Esophagus muscularis mucosa (tissue), 4 donors: ENCODE measurements at regions not wholly inside any gene's neighbourhood (a gene's known extent, or its start where the extent isn't known, plus 50 kb on each side); places are given as distances from the start of the nearest gene placed in this dataset.

ENCODE experiments used
- EP300 ChIP-seq: sonication (generic); formaldehyde crosslinking; IDR thresholded peaks from one replicate; pipeline ENCODE4 v1.6.1; 2017; ENCODE audit warnings: antibody characterized with exemption
- POLR2A ChIP-seq: fragments of 450-650 bp; IDR thresholded peaks from one replicate; pipeline ENCODE4 v1.6.1; 2017; ENCODE audit warnings: antibody characterized with exemption, moderate library complexity, mild to moderate bottlenecking, low read depth
- TF ChIP-seq, protein P1 (sequence below), 3 experiments: fragments of 200-600 bp in 2 of 3; fragments of 450-650 bp in 1 of 3; sonication (generic) in 2 of 3; IDR thresholded peaks; one replicate each; pipeline ENCODE4 v1.5.1; 2017 to 2019; ENCODE audit warnings: antibody characterized with exemption in 3 of 3, mild to moderate bottlenecking in 2 of 3, moderate library complexity in 1 of 3

DNA sequence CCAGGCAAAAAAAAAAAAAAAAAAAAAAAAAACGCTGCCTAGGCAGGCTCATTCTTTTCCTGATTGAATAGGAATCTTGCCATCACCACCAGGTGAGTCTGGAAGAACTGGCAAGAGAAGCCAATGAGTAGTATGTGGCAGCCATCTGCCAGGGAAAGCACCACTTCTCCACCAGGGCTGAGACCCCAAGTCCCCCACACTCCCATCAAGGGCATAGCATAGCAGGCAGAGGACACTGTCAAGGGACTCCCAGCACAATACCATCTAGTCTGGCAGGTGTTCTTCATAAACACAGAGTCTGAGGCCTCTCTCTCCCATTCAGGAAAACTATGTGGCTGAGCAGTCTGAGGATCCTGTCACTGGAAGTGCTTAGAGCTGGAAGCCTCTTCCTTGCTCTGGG lies 538.1 kb upstream of the DSEL start:
- TF ChIP-seq EP300 (no peak), POLR2A (no peak)
- TF ChIP-seq, protein P1, sequence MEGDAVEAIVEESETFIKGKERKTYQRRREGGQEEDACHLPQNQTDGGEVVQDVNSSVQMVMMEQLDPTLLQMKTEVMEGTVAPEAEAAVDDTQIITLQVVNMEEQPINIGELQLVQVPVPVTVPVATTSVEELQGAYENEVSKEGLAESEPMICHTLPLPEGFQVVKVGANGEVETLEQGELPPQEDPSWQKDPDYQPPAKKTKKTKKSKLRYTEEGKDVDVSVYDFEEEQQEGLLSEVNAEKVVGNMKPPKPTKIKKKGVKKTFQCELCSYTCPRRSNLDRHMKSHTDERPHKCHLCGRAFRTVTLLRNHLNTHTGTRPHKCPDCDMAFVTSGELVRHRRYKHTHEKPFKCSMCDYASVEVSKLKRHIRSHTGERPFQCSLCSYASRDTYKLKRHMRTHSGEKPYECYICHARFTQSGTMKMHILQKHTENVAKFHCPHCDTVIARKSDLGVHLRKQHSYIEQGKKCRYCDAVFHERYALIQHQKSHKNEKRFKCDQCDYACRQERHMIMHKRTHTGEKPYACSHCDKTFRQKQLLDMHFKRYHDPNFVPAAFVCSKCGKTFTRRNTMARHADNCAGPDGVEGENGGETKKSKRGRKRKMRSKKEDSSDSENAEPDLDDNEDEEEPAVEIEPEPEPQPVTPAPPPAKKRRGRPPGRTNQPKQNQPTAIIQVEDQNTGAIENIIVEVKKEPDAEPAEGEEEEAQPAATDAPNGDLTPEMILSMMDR (IDR thresholded peaks at IDR 0.05): no peak
